ENCODE measurements at regions not wholly inside any gene's neighbourhood (a gene's known extent, or its start where the extent isn't known, plus 50 kb on each side); places are given as distances from the start of the nearest gene placed in this dataset.

GRCh38 chr7:24216576-24217125, 67.3 kb upstream of the NPY start:
- DNase-seq = peak; percentile 83

DNA sequence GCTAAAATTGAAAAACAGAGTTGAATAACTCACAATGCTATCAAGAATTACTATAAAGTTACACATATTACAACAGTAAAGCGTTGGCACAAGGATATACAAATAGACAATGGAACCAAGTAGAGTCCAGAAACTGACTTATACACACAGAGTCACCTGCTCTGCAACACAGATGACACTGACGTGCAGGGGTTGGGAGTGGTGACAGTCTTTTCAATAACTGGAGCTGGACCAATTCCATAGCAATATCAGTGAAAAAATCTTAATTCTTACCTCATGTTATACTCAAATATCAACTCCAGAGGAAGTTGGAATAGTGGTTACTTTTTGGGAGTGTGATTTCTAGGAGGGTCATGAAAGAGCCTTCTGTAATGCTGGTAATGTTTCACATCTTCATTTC, 62.5 kb upstream of the NPY start:
- no peak for DNase-seq

- no peak for DNase-seq
These were observed 56.9 kb upstream of the NPY start for GRCh38 chr7:24227068-24227467.

GRCh38 chr7:24227603-24228359, 56.2 kb upstream of the NPY start:
- no peak for DNase-seq

GRCh38 chr7:24229481-24230226, 54.3 kb upstream of the NPY start:
- no peak for DNase-seq

- no peak for DNase-seq
These were observed 52.5 kb upstream of the NPY start for GRCh38 chr7:24231493-24231892.

DNA sequence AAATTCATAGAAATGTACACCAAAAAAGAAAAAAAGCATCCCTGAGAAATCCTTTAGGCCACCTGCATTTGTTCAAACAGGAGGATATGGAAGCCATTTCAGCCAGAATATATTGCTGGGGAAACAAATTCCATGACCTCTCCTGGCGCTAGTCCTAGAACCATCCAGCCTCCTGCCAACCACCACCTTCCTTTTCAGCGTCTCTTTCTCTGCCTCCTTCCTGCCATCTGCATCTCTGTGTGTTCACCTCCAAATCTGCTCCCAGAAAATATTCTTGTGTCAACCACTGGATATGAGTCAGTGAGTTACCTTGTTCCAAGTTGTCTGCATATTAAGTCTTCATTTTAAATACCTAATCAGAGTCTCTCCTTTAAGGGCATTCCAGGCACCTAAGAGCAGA, 50.6 kb upstream of the NPY start:
- no peak for DNase-seq
